ENCODE measurements at regions not wholly inside any gene's neighbourhood (a gene's known extent, or its start where the extent isn't known, plus 50 kb on each side); places are given as distances from the start of the nearest gene placed in this dataset.

GRCh38 chr16:85238233-85238647 lies 126.0 kb upstream of the CIBAR2 start:
- ATAC-seq = peak; percentile 42; the same call in 1 of the 2 replicates
- H3K4me3 ChIP-seq (ENCODE audit: low read depth in 2 of 2, low read length in 2 of 2) = no peak overlapping the region
- no TSS peak for BruUV-seq (replicated peaks)
- peaks cover 21% of the 10 kb centered on the region for H3K4me1 ChIP-seq (ENCODE audit: control insufficient read depth, insufficient read depth, low read length)
- CTCF ChIA-PET = no interaction called here
- in situ Hi-C loops (cut with HindIII; ENCODE audit: low pct_unique_long_range_greater_than_20kb, low sequenced_read_pairs) (no loop called here), intact Hi-C loops (cut with micrococcal nuclease; ENCODE audit: unreplicated experiment) (loop anchor here (10.0 kb wide), 1 partner anchor 123 kb away; the partner anchor contains the start of gene CIBAR2)
- H3K9me3 ChIP-seq (ENCODE audit: control insufficient read depth, insufficient read depth, low read depth, low read length) = no peaks in the 10 kb centered on the region
- no peaks in the 10 kb centered on the region for H3K36me3 ChIP-seq (ENCODE audit: control insufficient read depth, insufficient read depth, low read length)
- H3K27me3 ChIP-seq (ENCODE audit: control insufficient read depth, insufficient read depth, low read length) = no peaks in the 10 kb centered on the region
- DNase-seq (ENCODE audit: low read depth, low spot score) = no peak
- POLR2A ChIA-PET = no interaction called here
- TF ChIP-seq CTCF (IDR thresholded peaks at IDR 0.05) (no peak; the same call in 1 of the 2 replicates), TCF7L2 (IDR thresholded peaks at IDR 0.05; ENCODE audit: low read depth, low read length) (no peak), SIN3A (IDR thresholded peaks at IDR 0.05; ENCODE audit: borderline replicate concordance, insufficient read depth, low read depth, low read length) (no peak), POLR2AphosphoS5 (IDR thresholded peaks at IDR 0.05; ENCODE audit: low read depth, low read length) (no peak), REST (IDR thresholded peaks at IDR 0.05; ENCODE audit: insufficient read depth in 1 of 2, low read depth in 2 of 2, low read length in 1 of 2) (no peak)
- no peak overlapping the region for H3K27ac ChIP-seq (ENCODE audit: low read length)

GRCh38 chr16:85239239-85239638 lies 127.0 kb upstream of the CIBAR2 start:
- H3K4me3 ChIP-seq (ENCODE audit: low read depth in 2 of 2, low read length in 2 of 2) = no peak overlapping the region
- POLR2A ChIA-PET = no interaction called here
- DNase-seq (ENCODE audit: low read depth, low spot score) (no peak), ATAC-seq (no peak)
- H3K4me1 ChIP-seq (ENCODE audit: control insufficient read depth, insufficient read depth, low read length) = peaks cover 21% of the 10 kb centered on the region
- no peaks in the 10 kb centered on the region for H3K36me3 ChIP-seq (ENCODE audit: control insufficient read depth, insufficient read depth, low read length)
- intact Hi-C loops (cut with micrococcal nuclease; ENCODE audit: unreplicated experiment) = loop anchor here (10.0 kb wide), 1 partner anchor 124 kb away; the partner anchor contains the start of gene CIBAR2
- no TSS peak for BruUV-seq (replicated peaks)
- H3K27me3 ChIP-seq (ENCODE audit: control insufficient read depth, insufficient read depth, low read length) = no peaks in the 10 kb centered on the region
- no peak for TF ChIP-seq REST (IDR thresholded peaks at IDR 0.05; ENCODE audit: insufficient read depth in 1 of 2, low read depth in 2 of 2, low read length in 1 of 2)
- TF ChIP-seq SIN3A (IDR thresholded peaks at IDR 0.05; ENCODE audit: borderline replicate concordance, insufficient read depth, low read depth, low read length) = no peak
- no peak for TF ChIP-seq TCF7L2 (IDR thresholded peaks at IDR 0.05; ENCODE audit: low read depth, low read length)
- TF ChIP-seq POLR2AphosphoS5 (IDR thresholded peaks at IDR 0.05; ENCODE audit: low read depth, low read length) = no peak
- no peak for TF ChIP-seq CTCF (IDR thresholded peaks at IDR 0.05)
- CTCF ChIA-PET = no interaction called here
- no peak overlapping the region for H3K27ac ChIP-seq (ENCODE audit: low read length)
- in situ Hi-C loops (cut with HindIII; ENCODE audit: low pct_unique_long_range_greater_than_20kb, low sequenced_read_pairs) = no loop called here
- no peaks in the 10 kb centered on the region for H3K9me3 ChIP-seq (ENCODE audit: control insufficient read depth, insufficient read depth, low read depth, low read length)
